Mesothelial cell of epicardium (in vitro differentiated cells): ENCODE measurements at regions not wholly inside any gene's neighbourhood (a gene's known extent, or its start where the extent isn't known, plus 50 kb on each side); places are given as distances from the start of the nearest gene placed in this dataset.
A peak's percentile ranks its signal among the peaks of the same experiment; 100 is the strongest.

Experiments
- DNase-seq, 2 experiments: peaks; one replicate each; pipeline ENCODE4 v3.0.0; 2021; ENCODE audit warnings: low spot score in 2 of 2; ENCODE audit not compliant: unreplicated experiment in 2 of 2
- H3K27ac Mint-ChIP-seq: 2 replicates; pipeline ENCODE4 v1.8.0; 2021; ENCODE audit warnings: mixed read lengths
- H3K27me3 Mint-ChIP-seq: 2 replicates; pipeline ENCODE4 v1.8.0; 2021; ENCODE audit warnings: low read depth, mixed read lengths
- H3K36me3 Mint-ChIP-seq: 2 replicates; pipeline ENCODE4 v1.8.0; 2021; ENCODE audit warnings: mixed read lengths
- H3K4me1 Mint-ChIP-seq: 2 replicates; pipeline ENCODE4 v1.8.0; 2021; ENCODE audit warnings: mixed read lengths
- H3K4me3 Mint-ChIP-seq: 2 replicates; pipeline ENCODE4 v1.8.0; 2021; ENCODE audit warnings: mild to moderate bottlenecking, moderate library complexity, mixed read lengths
- H3K9me3 Mint-ChIP-seq: 2 replicates; pipeline ENCODE4 v1.8.0; 2021; ENCODE audit warnings: mixed read lengths
- microRNA-seq: library from miRNA; unstranded; fragments of <30 nt; microRNA quantifications from one replicate; pipeline ENCODE4 v1.2.0, GENCODE V29; 2021; ENCODE audit warnings: inconsistent platforms, mixed read lengths
- TF ChIP-seq, protein P1 (sequence below): fragments of 200-600 bp; sonication (generic); IDR thresholded peaks from one replicate; pipeline ENCODE4 v1.5.0; 2021; ENCODE audit warnings: antibody characterized with exemption; ENCODE audit not compliant: unreplicated experiment

DNA sequence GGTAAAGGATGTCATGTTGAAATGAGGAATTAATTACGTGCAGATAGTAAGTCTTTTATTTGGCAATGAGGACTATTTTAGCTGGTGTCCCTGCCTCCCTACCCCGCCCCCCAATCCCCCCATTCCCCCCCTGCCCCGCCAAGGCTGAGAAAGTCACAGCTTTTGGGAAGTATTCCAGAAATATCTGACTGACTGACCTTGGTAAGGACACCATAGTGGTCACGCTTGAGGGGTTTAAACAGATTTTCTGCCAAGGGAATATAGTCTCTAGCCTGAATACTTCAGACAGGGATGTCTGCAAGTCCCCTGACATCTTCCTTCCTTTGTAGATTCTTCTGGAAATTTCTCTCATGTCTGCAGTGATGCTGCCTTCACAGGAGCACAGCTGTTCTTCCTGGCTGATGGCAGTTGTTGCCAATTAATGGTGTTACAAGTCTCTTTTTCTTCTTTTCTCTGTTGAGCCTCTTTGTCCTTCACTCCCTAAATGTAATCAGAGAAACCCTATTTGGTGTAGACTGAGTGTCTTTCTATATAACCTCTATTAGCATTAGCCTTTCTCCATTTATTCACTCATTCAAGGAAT, 53.7 kb upstream of the MGAT5 start:
- no peak overlapping the region for H3K4me3 Mint-ChIP-seq
- no peak overlapping the region for H3K27ac Mint-ChIP-seq
- H3K4me1 Mint-ChIP-seq: peaks cover 14% of the 10 kb centered on the region
- no peaks in the 10 kb centered on the region for H3K27me3 Mint-ChIP-seq
- no peaks in the 10 kb centered on the region for H3K9me3 Mint-ChIP-seq
- TF ChIP-seq, protein P1, sequence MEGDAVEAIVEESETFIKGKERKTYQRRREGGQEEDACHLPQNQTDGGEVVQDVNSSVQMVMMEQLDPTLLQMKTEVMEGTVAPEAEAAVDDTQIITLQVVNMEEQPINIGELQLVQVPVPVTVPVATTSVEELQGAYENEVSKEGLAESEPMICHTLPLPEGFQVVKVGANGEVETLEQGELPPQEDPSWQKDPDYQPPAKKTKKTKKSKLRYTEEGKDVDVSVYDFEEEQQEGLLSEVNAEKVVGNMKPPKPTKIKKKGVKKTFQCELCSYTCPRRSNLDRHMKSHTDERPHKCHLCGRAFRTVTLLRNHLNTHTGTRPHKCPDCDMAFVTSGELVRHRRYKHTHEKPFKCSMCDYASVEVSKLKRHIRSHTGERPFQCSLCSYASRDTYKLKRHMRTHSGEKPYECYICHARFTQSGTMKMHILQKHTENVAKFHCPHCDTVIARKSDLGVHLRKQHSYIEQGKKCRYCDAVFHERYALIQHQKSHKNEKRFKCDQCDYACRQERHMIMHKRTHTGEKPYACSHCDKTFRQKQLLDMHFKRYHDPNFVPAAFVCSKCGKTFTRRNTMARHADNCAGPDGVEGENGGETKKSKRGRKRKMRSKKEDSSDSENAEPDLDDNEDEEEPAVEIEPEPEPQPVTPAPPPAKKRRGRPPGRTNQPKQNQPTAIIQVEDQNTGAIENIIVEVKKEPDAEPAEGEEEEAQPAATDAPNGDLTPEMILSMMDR: no peak
- no peak for DNase-seq
- H3K36me3 Mint-ChIP-seq: no peaks in the 10 kb centered on the region

DNA sequence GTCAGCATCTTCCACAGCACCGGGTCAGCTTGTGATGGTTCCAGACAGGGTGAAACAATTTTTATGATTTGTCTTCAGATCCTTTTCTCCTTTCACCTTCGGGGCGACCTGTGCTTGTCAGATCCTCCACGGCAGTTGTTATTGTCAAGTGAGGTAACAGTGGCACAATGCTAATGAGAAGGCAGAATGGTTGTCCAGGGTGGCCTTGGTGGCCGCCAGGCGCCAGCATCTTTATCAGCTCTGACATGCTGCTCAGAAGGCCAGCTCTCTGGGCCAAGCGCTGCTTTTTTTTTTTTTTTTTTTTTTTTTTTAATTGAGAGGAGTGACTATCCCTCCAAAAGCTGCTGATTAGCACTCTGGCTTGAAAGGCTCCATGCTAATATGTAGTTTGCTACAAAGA, 52.3 kb upstream of the MGAT5 start:
- no peak overlapping the region for H3K4me3 Mint-ChIP-seq
- no peaks in the 10 kb centered on the region for H3K36me3 Mint-ChIP-seq
- DNase-seq: no peak
- no peak overlapping the region for H3K27ac Mint-ChIP-seq
- peaks cover 14% of the 10 kb centered on the region for H3K4me1 Mint-ChIP-seq
- no peaks in the 10 kb centered on the region for H3K27me3 Mint-ChIP-seq
- TF ChIP-seq, protein P1: no peak
- H3K9me3 Mint-ChIP-seq: no peaks in the 10 kb centered on the region

DNA sequence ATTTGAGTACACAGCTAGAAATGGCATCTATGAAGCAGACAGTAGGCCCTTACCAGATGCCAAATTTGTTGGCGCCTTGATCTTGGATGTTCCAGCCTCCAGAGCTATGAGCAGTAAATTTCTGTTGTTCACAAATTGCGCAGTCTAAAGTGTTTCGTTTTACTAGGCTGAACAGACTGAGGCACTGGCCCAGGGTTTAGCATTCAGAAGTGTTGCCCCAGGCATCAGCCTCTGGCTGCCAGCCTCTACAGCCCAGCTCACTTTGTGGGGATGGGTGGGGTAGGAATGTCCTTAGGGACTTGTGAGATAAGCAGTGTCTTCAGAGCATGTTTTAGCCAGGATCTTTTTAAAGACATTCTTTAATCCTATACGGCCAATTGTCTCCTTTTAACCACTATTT, 51.5 kb upstream of the MGAT5 start:
- no peaks in the 10 kb centered on the region for H3K36me3 Mint-ChIP-seq
- no peaks in the 10 kb centered on the region for H3K27me3 Mint-ChIP-seq
- peaks cover 9% of the 10 kb centered on the region for H3K4me1 Mint-ChIP-seq
- no peak overlapping the region for H3K27ac Mint-ChIP-seq
- DNase-seq: no peak
- TF ChIP-seq, protein P1: no peak
- H3K4me3 Mint-ChIP-seq: no peak overlapping the region
- no peaks in the 10 kb centered on the region for H3K9me3 Mint-ChIP-seq

DNA sequence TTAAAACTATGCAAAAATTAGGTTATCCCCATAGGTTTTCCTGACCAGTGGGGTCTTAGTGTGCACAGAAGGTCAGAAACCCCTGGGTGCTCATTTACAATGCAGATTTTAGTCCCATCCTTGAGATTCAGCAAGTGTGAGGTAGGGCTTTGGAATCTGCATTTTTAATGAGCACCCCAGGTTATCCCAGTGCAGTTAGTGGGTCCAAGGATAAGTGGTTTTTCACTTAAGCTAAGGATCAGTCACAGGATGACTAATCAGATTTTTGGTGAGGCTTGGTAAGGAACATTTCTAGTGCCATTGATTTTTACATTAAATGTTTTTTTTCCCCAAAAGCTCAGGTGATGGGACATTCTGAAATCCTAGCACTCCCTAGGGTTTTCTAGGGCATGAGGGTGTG, 50.7 kb upstream of the MGAT5 start:
- peaks cover 9% of the 10 kb centered on the region for H3K4me1 Mint-ChIP-seq
- DNase-seq: no peak
- H3K36me3 Mint-ChIP-seq: no peaks in the 10 kb centered on the region
- TF ChIP-seq, protein P1: no peak
- no peaks in the 10 kb centered on the region for H3K9me3 Mint-ChIP-seq
- no peak overlapping the region for H3K27ac Mint-ChIP-seq
- no peak overlapping the region for H3K4me3 Mint-ChIP-seq
- no peaks in the 10 kb centered on the region for H3K27me3 Mint-ChIP-seq

Small RNA genes in the stretch of these regions (microRNA-seq; reads per million reads assigned to microRNA genes)
- 7.6 reads per million, percentile 27 among the genes with 10 or more reads in this experiment for gene MIR3679
